SK-N-SH (cell line): ENCODE measurements at regions not wholly inside any gene's neighbourhood (a gene's known extent, or its start where the extent isn't known, plus 50 kb on each side); places are given as distances from the start of the nearest gene placed in this dataset.

Experiments
- CTCF ChIA-PET: fragments of 300-600, 350-600 bp; formaldehyde crosslinking; extraction: SDS; loops from one replicate; lab custom pipeline; 2021; lab: Yijun Ruan, JAX
- POLR2A ChIA-PET: fragments of 350-600 bp; sonication (Branson Sonifier 250); formaldehyde crosslinking; extraction: SDS; loops from one replicate; lab custom pipeline; 2020; ENCODE audit warnings: antibody characterized with exemption, inconsistent platforms; lab: Yijun Ruan, JAX
- DNase-seq: peaks from one replicate; pipeline ENCODE4 v3.0.0; 2012
- H2AFZ ChIP-seq: fragments of 200-600 bp; sonication (generic); 2 replicates; pipeline ENCODE4 v1.8.1; 2016; ENCODE audit warnings: antibody characterized with exemption, mild to moderate bottlenecking, low read depth
- H3F3A ChIP-seq: fragments of 200-600 bp; sonication (generic); replicated peaks from 2 replicates; pipeline ENCODE3; 2016; ENCODE audit warnings: antibody characterized with exemption, mild to moderate bottlenecking; ENCODE audit not compliant: insufficient read depth
- H3K27ac ChIP-seq, 2 experiments: fragments of 200-500 bp in 1 of 2; fragments of 200-600 bp in 1 of 2; sonication (Bioruptor generic) in 1 of 2; sonication (generic), shearing (Covaris generic) in 1 of 2; 2 replicates each; pipeline versions ENCODE4 v1.5.1 to v1.6.1; 2014 to 2016; ENCODE audit warnings: low read depth in 2 of 2, inconsistent platforms in 1 of 2, low read length in 1 of 2, mild to moderate bottlenecking in 1 of 2, mixed read lengths in 1 of 2
- H3K27me3 ChIP-seq: fragments of 200-600 bp; sonication (generic), shearing (Covaris generic); 2 replicates; pipeline ENCODE4 v1.6.1; 2016; ENCODE audit warnings: mixed run types; ENCODE audit not compliant: insufficient read depth
- H3K36me3 ChIP-seq, 2 experiments: fragments of 200-500 bp in 1 of 2; fragments of 200-600 bp in 1 of 2; sonication (Bioruptor generic) in 1 of 2; sonication (generic) in 1 of 2; replicated peaks in 1 of 2; 2 replicates each; pipeline versions ENCODE3 to v1.5.1; 2014 to 2016; ENCODE audit warnings: low read length in 1 of 2, mild to moderate bottlenecking in 1 of 2; ENCODE audit not compliant: insufficient read depth in 2 of 2, control insufficient read depth in 1 of 2
- H3K4me1 ChIP-seq, 2 experiments: fragments of 200-500 bp in 1 of 2; fragments of 200-600 bp in 1 of 2; sonication (Bioruptor generic) in 1 of 2; sonication (generic), shearing (Covaris generic) in 1 of 2; 2 replicates each; pipeline versions ENCODE4 v1.5.1 to v1.6.1; 2014 to 2016; ENCODE audit warnings: low read depth in 1 of 2, low read length in 1 of 2, mixed run types in 1 of 2; ENCODE audit not compliant: insufficient read depth in 2 of 2, control insufficient read depth in 1 of 2
- H3K4me2 ChIP-seq: fragments of 200-600 bp; sonication (generic), shearing (Covaris generic); 2 replicates; pipeline ENCODE4 v1.6.1; 2017; ENCODE audit warnings: mixed run types
- H3K4me3 ChIP-seq, 2 experiments: fragments of 200-500 bp in 1 of 2; fragments of 200-600 bp in 1 of 2; sonication (Bioruptor generic) in 1 of 2; sonication (generic), shearing (Covaris generic) in 1 of 2; 2 replicates each; pipeline versions ENCODE4 v1.5.1 to v1.8.1; 2014 to 2016; ENCODE audit warnings: low read depth in 2 of 2, inconsistent platforms in 1 of 2, low read length in 1 of 2, mild to moderate bottlenecking in 1 of 2, mixed read lengths in 1 of 2, moderate library complexity in 1 of 2
- H3K79me2 ChIP-seq: fragments of 200-600 bp; sonication (generic); 2 replicates; pipeline ENCODE4 v1.8.1; 2017; ENCODE audit warnings: mild to moderate bottlenecking; ENCODE audit not compliant: insufficient read depth
- H3K9ac ChIP-seq: fragments of 200-600 bp; sonication (generic); 2 replicates; pipeline ENCODE4 v1.6.1; 2017; ENCODE audit warnings: mixed run types
- H3K9me2 ChIP-seq: fragments of 200-600 bp; sonication (generic); 2 replicates; pipeline ENCODE4 v1.6.1; 2017; ENCODE audit warnings: mixed run types
- H3K9me3 ChIP-seq: fragments of 200-600 bp; sonication (generic); 2 replicates; pipeline ENCODE4 v1.6.1; 2017; ENCODE audit warnings: mixed run types, mild to moderate bottlenecking, moderate library complexity
- H4K20me1 ChIP-seq: fragments of 200-600 bp; sonication (generic); 2 replicates; pipeline ENCODE4 v1.6.1; 2017; ENCODE audit warnings: mild to moderate bottlenecking, mixed run types; ENCODE audit not compliant: insufficient read depth
- CHD2 ChIP-seq: fragments of 150-350 bp; IDR thresholded peaks from 2 replicates; pipeline ENCODE4 v1.6.1; 2018; ENCODE audit warnings: low read length; ENCODE audit not compliant: partially characterized antibody
- FOXJ3 ChIP-seq: sonication (generic); formaldehyde crosslinking; IDR thresholded peaks from 2 replicates; pipeline ENCODE4 v1.5.1; 2020; ENCODE audit warnings: mild to moderate bottlenecking, missing genetic modification reagents
- GATA2 ChIP-seq: sonication (generic); formaldehyde crosslinking; IDR thresholded peaks from 2 replicates; pipeline ENCODE4 v1.5.0; 2020; ENCODE audit warnings: mild to moderate bottlenecking, missing genetic modification reagents
- JUND ChIP-seq: IDR thresholded peaks from 2 replicates; pipeline ENCODE4 v1.4.0; 2012
- RAD21 ChIP-seq: IDR thresholded peaks from 2 replicates; pipeline ENCODE4 v1.6.1; 2012; ENCODE audit warnings: mild to moderate bottlenecking, low read length
- RFX5 ChIP-seq: IDR thresholded peaks from 2 replicates; pipeline ENCODE4 v1.6.1; 2012; ENCODE audit warnings: mild to moderate bottlenecking, improper control_type of control experiment, low read length
- SIN3A ChIP-seq: IDR thresholded peaks from 2 replicates; pipeline ENCODE4 v1.6.1; 2012; ENCODE audit warnings: low read depth, mild to moderate bottlenecking, low read length, moderate library complexity, borderline replicate concordance
- SMC3 ChIP-seq: IDR thresholded peaks from 2 replicates; pipeline ENCODE4 v1.6.1; 2012; ENCODE audit warnings: low read depth, low read length, improper control_type of control experiment
- TCF12 ChIP-seq: IDR thresholded peaks from 2 replicates; pipeline ENCODE4 v1.4.0; 2012
- YY1 ChIP-seq: IDR thresholded peaks from 2 replicates; pipeline ENCODE4 v1.4.0; 2012; ENCODE audit warnings: low read depth, mild to moderate bottlenecking
- WGBS: methylation state at CpG from one replicate; pipeline ENCODE4 v1.1.6; 2017; ENCODE audit warnings: low lambda C conversion rate; 5-methylcytosine and 5-hydroxymethylcytosine counted together
- TF ChIP-seq, protein P1 (sequence below): fragments of 150-350 bp; IDR thresholded peaks from 2 replicates; pipeline ENCODE4 v1.6.1; 2017; ENCODE audit warnings: antibody characterized with exemption, low read length, low read depth, borderline replicate concordance
- TF ChIP-seq, protein P2 (sequence below): IDR thresholded peaks from 2 replicates; pipeline ENCODE4; 2012
- TF ChIP-seq, protein P3 (sequence below): IDR thresholded peaks from 2 replicates; pipeline ENCODE4 v1.4.0; 2012; ENCODE audit warnings: low read depth, borderline replicate concordance
- TF ChIP-seq, protein P4 (sequence below): IDR thresholded peaks from 2 replicates; pipeline ENCODE4 v1.6.1; 2012; ENCODE audit warnings: mild to moderate bottlenecking, low read depth, low read length, moderate library complexity
- TF ChIP-seq, protein P5 (sequence below): fragments of 200-600 bp; sonication (generic); IDR thresholded peaks from 2 replicates; pipeline ENCODE4 v1.6.1; 2017; ENCODE audit warnings: antibody characterized with exemption, mild to moderate bottlenecking, moderate library complexity

DNA sequence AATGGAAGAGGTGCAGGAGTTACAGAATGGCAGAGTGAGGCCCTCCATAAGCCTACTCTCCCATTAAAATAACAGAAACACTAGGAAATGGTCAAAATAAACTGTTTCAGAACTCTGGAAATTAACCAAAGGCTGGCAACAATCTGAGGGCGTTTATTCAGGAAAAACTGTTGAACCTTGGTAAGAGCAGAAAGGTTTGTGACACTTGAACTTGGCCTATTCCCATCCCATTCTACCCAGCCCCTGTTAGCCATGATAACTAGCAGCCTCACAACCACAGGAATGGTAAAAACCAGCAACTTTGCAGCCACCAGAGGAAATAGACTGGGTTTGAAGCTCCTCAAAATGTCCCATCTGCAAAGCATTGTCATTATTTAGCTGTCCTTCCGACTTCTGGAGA, 256.8 kb downstream of the RHOU start:
- Histone ChIP-seq H3F3A (no peaks in the 10 kb centered on the region), H3K9me3 (no peaks in the 10 kb centered on the region), H3K79me2 (no peaks in the 10 kb centered on the region), H3K4me2 (no peak overlapping the region), H3K4me3 (no peak overlapping the region), H3K4me1 (peaks cover 0 to 38% of the 10 kb centered on the region in 2 experiments; a peak in 1 of 4 replicates), H3K9me2 (no peaks in the 10 kb centered on the region), H4K20me1 (no peaks in the 10 kb centered on the region), H3K9ac (no peak overlapping the region), H2AFZ (no peak overlapping the region), H3K27ac (no peak overlapping the region), H3K36me3 (no peaks in the 10 kb centered on the region), H3K27me3 (peaks cover 6% of the 10 kb centered on the region; the same call in 1 of the 2 replicates)
- no peak for DNase-seq
- TF ChIP-seq YY1 = no peak
- TF ChIP-seq SIN3A = no peak
- TF ChIP-seq FOXJ3 (CRISPR knock-in tag) = no peak
- TF ChIP-seq, protein P1, sequence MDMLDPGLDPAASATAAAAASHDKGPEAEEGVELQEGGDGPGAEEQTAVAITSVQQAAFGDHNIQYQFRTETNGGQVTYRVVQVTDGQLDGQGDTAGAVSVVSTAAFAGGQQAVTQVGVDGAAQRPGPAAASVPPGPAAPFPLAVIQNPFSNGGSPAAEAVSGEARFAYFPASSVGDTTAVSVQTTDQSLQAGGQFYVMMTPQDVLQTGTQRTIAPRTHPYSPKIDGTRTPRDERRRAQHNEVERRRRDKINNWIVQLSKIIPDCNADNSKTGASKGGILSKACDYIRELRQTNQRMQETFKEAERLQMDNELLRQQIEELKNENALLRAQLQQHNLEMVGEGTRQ = no peak
- no peak for TF ChIP-seq GATA2
- TF ChIP-seq RFX5 = no peak
- TF ChIP-seq, protein P2, sequence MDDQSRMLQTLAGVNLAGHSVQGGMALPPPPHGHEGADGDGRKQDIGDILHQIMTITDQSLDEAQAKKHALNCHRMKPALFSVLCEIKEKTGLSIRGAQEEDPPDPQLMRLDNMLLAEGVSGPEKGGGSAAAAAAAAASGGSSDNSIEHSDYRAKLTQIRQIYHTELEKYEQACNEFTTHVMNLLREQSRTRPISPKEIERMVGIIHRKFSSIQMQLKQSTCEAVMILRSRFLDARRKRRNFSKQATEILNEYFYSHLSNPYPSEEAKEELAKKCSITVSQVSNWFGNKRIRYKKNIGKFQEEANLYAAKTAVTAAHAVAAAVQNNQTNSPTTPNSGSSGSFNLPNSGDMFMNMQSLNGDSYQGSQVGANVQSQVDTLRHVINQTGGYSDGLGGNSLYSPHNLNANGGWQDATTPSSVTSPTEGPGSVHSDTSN = no peak
- TF ChIP-seq, protein P3, sequence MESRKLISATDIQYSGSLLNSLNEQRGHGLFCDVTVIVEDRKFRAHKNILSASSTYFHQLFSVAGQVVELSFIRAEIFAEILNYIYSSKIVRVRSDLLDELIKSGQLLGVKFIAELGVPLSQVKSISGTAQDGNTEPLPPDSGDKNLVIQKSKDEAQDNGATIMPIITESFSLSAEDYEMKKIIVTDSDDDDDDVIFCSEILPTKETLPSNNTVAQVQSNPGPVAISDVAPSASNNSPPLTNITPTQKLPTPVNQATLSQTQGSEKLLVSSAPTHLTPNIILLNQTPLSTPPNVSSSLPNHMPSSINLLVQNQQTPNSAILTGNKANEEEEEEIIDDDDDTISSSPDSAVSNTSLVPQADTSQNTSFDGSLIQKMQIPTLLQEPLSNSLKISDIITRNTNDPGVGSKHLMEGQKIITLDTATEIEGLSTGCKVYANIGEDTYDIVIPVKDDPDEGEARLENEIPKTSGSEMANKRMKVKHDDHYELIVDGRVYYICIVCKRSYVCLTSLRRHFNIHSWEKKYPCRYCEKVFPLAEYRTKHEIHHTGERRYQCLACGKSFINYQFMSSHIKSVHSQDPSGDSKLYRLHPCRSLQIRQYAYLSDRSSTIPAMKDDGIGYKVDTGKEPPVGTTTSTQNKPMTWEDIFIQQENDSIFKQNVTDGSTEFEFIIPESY = no peak
- TF ChIP-seq JUND = no peak
- no peak for TF ChIP-seq RAD21
- no peak for TF ChIP-seq CHD2
- ChIA-PET CTCF (no interaction called here), POLR2A (no interaction called here)
- WGBS = 42% methylated on average over 2 of the region's 2 CpGs

DNA sequence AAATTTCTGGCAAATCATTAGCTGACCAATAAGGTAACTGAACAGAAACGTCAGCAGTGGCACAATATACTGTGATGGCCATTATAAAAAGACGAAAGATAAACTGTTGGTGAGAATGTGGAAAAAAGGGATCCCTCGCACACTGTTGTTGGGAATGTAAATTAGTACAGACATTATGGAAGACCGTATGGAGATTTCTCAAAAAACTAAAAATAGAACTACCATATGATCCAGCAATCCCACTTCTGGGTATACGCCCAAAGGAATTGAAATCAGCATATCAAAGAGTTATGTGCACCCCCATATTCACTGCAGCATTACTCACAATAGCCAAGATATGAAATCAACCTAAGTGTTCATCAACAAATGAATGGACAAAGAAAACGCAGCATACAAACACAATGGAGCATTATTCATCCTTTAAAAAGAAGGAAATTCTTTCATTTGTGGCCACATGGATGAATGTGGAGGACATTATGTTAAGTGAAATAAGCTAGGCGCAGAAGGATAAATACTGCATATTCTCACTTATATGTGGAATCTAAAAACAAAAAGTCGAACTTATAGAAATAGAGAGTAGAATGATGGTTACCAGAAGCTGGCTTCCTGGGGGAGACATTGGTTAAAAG, 257.7 kb downstream of the RHOU start:
- WGBS = 65% methylated on average over 8 of the region's 8 CpGs
- Histone ChIP-seq H4K20me1 (no peaks in the 10 kb centered on the region), H3K4me2 (no peak overlapping the region), H3K9ac (no peak overlapping the region), H3K9me3 (no peaks in the 10 kb centered on the region), H3K36me3 (no peaks in the 10 kb centered on the region), H3K4me3 (no peak overlapping the region), H3F3A (no peaks in the 10 kb centered on the region), H3K79me2 (no peaks in the 10 kb centered on the region), H3K4me1 (peaks cover 0 to 28% of the 10 kb centered on the region in 2 experiments; a peak in 1 of 4 replicates), H3K9me2 (no peaks in the 10 kb centered on the region), H3K27me3 (peaks cover 6% of the 10 kb centered on the region; the same call in 1 of the 2 replicates), H2AFZ (no peak overlapping the region), H3K27ac (no peak overlapping the region)
- POLR2A ChIA-PET = no interaction called here
- no peak for DNase-seq
- CTCF ChIA-PET = interaction anchor here (1.0 kb wide), 1 partner anchor 257 kb away, joined by 3 read pairs; no protein-coding TSS in a partner anchor
- TF ChIP-seq, protein P4, sequence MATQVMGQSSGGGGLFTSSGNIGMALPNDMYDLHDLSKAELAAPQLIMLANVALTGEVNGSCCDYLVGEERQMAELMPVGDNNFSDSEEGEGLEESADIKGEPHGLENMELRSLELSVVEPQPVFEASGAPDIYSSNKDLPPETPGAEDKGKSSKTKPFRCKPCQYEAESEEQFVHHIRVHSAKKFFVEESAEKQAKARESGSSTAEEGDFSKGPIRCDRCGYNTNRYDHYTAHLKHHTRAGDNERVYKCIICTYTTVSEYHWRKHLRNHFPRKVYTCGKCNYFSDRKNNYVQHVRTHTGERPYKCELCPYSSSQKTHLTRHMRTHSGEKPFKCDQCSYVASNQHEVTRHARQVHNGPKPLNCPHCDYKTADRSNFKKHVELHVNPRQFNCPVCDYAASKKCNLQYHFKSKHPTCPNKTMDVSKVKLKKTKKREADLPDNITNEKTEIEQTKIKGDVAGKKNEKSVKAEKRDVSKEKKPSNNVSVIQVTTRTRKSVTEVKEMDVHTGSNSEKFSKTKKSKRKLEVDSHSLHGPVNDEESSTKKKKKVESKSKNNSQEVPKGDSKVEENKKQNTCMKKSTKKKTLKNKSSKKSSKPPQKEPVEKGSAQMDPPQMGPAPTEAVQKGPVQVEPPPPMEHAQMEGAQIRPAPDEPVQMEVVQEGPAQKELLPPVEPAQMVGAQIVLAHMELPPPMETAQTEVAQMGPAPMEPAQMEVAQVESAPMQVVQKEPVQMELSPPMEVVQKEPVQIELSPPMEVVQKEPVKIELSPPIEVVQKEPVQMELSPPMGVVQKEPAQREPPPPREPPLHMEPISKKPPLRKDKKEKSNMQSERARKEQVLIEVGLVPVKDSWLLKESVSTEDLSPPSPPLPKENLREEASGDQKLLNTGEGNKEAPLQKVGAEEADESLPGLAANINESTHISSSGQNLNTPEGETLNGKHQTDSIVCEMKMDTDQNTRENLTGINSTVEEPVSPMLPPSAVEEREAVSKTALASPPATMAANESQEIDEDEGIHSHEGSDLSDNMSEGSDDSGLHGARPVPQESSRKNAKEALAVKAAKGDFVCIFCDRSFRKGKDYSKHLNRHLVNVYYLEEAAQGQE = no peak
- TF ChIP-seq YY1 = no peak
- TF ChIP-seq SMC3 = no peak
- no peak for TF ChIP-seq FOXJ3 (CRISPR knock-in tag)
- TF ChIP-seq GATA2 = no peak
- TF ChIP-seq, protein P2 = no peak
- TF ChIP-seq RAD21 = no peak
- no peak for TF ChIP-seq SIN3A
- no peak for TF ChIP-seq TCF12
- TF ChIP-seq, protein P5, sequence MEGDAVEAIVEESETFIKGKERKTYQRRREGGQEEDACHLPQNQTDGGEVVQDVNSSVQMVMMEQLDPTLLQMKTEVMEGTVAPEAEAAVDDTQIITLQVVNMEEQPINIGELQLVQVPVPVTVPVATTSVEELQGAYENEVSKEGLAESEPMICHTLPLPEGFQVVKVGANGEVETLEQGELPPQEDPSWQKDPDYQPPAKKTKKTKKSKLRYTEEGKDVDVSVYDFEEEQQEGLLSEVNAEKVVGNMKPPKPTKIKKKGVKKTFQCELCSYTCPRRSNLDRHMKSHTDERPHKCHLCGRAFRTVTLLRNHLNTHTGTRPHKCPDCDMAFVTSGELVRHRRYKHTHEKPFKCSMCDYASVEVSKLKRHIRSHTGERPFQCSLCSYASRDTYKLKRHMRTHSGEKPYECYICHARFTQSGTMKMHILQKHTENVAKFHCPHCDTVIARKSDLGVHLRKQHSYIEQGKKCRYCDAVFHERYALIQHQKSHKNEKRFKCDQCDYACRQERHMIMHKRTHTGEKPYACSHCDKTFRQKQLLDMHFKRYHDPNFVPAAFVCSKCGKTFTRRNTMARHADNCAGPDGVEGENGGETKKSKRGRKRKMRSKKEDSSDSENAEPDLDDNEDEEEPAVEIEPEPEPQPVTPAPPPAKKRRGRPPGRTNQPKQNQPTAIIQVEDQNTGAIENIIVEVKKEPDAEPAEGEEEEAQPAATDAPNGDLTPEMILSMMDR = no peak
